Activated T-helper 2 cell treated with anti-CD3 and anti-CD28 coated beads, Interferon-gamma antibody, Interleukin-2, Interleukin-4, amounts not matched to agents 10 μg/mL and 5 μg/mL and 100 μg/mL, durations not matched to agents 14 hours and 24 hours and 36 hours (primary cell): ENCODE measurements at regions not wholly inside any gene's neighbourhood (a gene's known extent, or its start where the extent isn't known, plus 50 kb on each side); places are given as distances from the start of the nearest gene placed in this dataset.
A peak's percentile ranks its signal among the peaks of the same experiment; 100 is the strongest.

Experiments used
- DNase-seq: peaks from one replicate; pipeline ENCODE4 v3.0.0; 2021; ENCODE audit warnings: low spot score
- H3K27ac Mint-ChIP-seq: one replicate; pipeline ENCODE4 v1.8.0; 2021; ENCODE audit warnings: mixed read lengths
- H3K27me3 Mint-ChIP-seq: one replicate; pipeline ENCODE4 v1.8.0; 2021; ENCODE audit warnings: low read depth, mixed read lengths
- H3K36me3 Mint-ChIP-seq: one replicate; pipeline ENCODE4 v1.8.0; 2021; ENCODE audit warnings: low read depth, mixed read lengths
- H3K4me1 Mint-ChIP-seq: one replicate; pipeline ENCODE4 v1.8.0; 2021; ENCODE audit warnings: low read depth, mixed read lengths
- H3K4me3 Mint-ChIP-seq: one replicate; pipeline ENCODE4 v1.8.0; 2021; ENCODE audit warnings: low read depth, mild to moderate bottlenecking, moderate library complexity, mixed read lengths
- H3K9me3 Mint-ChIP-seq: one replicate; pipeline ENCODE4 v1.8.0; 2021; ENCODE audit warnings: mixed read lengths
- intact Hi-C: fragments of 100-400 bp; cut with micrococcal nuclease; formaldehyde crosslinking; loops from one replicate; pipeline ENCODE4 v1.15.1; 2023

GRCh38 chr13:42454749-42455148 lies 119.2 kb upstream of the TNFSF11 start:
- Mint-ChIP-seq H3K4me3 (no peak overlapping the region), H3K36me3 (peaks cover 79% of the 10 kb centered on the region), H3K27me3 (no peaks in the 10 kb centered on the region), H3K9me3 (peaks cover 27% of the 10 kb centered on the region), H3K27ac (no peak overlapping the region), H3K4me1 (peaks cover 7% of the 10 kb centered on the region)
- intact Hi-C loops = no loop called here
- DNase-seq = no peak

- Mint-ChIP-seq H3K4me1 (peaks cover 6% of the 10 kb centered on the region), H3K9me3 (peaks cover 39% of the 10 kb centered on the region), H3K27me3 (no peaks in the 10 kb centered on the region), H3K27ac (no peak overlapping the region), H3K4me3 (no peak overlapping the region), H3K36me3 (peaks cover 84% of the 10 kb centered on the region)
- no peak for DNase-seq
- intact Hi-C loops = no loop called here
These were observed 115.8 kb upstream of the TNFSF11 start for GRCh38 chr13:42458193-42458592.

GRCh38 chr13:42466123-42466522 lies 107.8 kb upstream of the TNFSF11 start:
- no peak for DNase-seq
- Mint-ChIP-seq H3K27ac (no peak overlapping the region), H3K27me3 (no peaks in the 10 kb centered on the region), H3K36me3 (peaks cover 69% of the 10 kb centered on the region), H3K4me1 (peaks cover 17% of the 10 kb centered on the region), H3K4me3 (no peak overlapping the region), H3K9me3 (peaks cover 58% of the 10 kb centered on the region)
- intact Hi-C loops = no loop called here

DNA sequence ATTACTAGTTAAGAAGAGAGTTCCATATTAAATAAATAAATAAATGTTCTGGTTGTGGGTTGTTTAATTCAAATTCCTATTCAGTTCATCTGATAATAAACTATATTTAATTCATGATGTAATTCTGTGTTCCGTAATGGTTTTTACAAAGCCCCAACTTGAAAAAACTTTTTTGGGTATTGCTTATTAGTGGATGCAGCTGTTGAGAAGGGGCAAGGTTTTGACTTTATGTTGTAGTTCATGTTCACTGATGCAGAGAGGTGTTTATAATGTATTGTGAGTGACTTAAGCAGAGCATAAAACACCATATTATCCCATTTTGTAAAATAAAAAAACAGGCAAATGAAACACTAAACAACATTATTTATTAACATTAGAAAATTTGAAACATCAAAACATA lies 107.3 kb upstream of the TNFSF11 start:
- Mint-ChIP-seq H3K27ac (no peak overlapping the region), H3K4me3 (no peak overlapping the region), H3K27me3 (no peaks in the 10 kb centered on the region), H3K36me3 (peaks cover 66% of the 10 kb centered on the region), H3K9me3 (peaks cover 53% of the 10 kb centered on the region), H3K4me1 (peaks cover 17% of the 10 kb centered on the region)
- intact Hi-C loops = no loop called here
- no peak for DNase-seq

- peaks cover 35% of the 10 kb centered on the region for H3K4me1 Mint-ChIP-seq
- no peak overlapping the region for H3K4me3 Mint-ChIP-seq
- no peaks in the 10 kb centered on the region for H3K27me3 Mint-ChIP-seq
- H3K36me3 Mint-ChIP-seq = peaks cover 69% of the 10 kb centered on the region
- intact Hi-C loops = loop anchor here (2.0 kb wide), 1 partner anchor 18 kb away; no protein-coding TSS in a partner anchor
- H3K9me3 Mint-ChIP-seq = peaks cover 14% of the 10 kb centered on the region
- H3K27ac Mint-ChIP-seq = peak overlapping the region; percentile 80
- no peak for DNase-seq
These were observed 99.0 kb upstream of the TNFSF11 start for GRCh38 chr13:42474954-42475353.

DNA sequence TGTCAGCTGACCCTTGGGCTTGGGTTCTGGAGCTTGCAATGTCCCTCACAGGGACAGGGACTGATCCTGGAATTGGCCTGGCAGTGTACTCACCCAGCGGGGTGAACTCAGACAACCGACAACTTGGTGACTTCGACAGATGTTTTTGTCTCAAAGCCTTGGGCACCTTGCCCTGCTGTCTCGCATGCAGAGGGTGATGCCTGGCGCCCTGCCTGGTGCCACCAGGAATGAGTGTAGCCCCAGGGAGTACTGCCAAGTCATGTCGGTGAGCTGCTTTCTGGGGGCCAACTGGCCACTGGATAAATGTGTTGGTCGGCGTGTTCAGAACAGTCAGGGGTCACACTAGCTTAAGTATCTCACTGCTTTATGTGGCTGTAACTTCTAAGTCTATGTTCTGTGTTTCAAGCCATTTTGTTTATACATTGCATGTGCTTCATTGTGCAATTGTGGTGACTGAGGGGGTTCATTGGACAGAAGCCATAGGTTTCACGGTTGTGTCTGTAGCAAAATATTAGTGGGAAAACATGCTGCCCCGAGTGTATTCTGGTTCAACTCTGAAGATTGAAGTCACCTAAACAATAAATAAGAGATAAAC lies 96.3 kb upstream of the TNFSF11 start:
- peaks cover 11% of the 10 kb centered on the region for H3K9me3 Mint-ChIP-seq
- no peaks in the 10 kb centered on the region for H3K27me3 Mint-ChIP-seq
- H3K4me3 Mint-ChIP-seq = no peak overlapping the region
- intact Hi-C loops = no loop called here
- peaks cover 38% of the 10 kb centered on the region for H3K4me1 Mint-ChIP-seq
- H3K27ac Mint-ChIP-seq = no peak overlapping the region
- peaks cover 68% of the 10 kb centered on the region for H3K36me3 Mint-ChIP-seq
- DNase-seq = no peak

GRCh38 chr13:42478531-42479156 lies 95.3 kb upstream of the TNFSF11 start:
- Mint-ChIP-seq H3K27me3 (no peaks in the 10 kb centered on the region), H3K9me3 (peaks cover 11% of the 10 kb centered on the region), H3K4me1 (peaks cover 38% of the 10 kb centered on the region), H3K36me3 (peaks cover 69% of the 10 kb centered on the region), H3K4me3 (no peak overlapping the region), H3K27ac (peak overlapping the region; percentile 19)
- intact Hi-C loops = no loop called here
- DNase-seq = no peak

- Mint-ChIP-seq H3K36me3 (peaks cover 70% of the 10 kb centered on the region), H3K27ac (no peak overlapping the region), H3K27me3 (no peaks in the 10 kb centered on the region), H3K9me3 (peaks cover 7% of the 10 kb centered on the region), H3K4me3 (no peak overlapping the region), H3K4me1 (peaks cover 30% of the 10 kb centered on the region)
- intact Hi-C loops = no loop called here
- DNase-seq = no peak
These were observed 89.6 kb upstream of the TNFSF11 start for GRCh38 chr13:42484386-42484785.

DNA sequence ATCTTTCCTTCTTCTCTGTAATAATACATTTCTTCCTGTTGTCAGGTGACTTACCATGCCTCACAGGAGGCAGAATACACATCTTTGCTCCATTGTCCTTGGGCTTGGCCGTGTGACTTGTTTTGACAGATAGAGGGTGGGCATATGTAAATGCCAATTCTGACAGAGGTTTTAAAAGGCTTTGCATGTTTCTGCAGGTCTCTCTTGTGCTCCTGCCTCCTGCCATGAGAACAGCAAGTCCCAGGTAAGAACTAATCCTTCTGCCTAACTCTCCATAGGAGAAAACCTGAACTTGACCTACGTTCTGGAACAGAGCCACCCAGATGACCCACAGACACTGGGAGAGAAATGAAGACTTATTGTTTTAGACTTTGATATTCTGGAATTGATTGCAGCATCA lies 88.7 kb upstream of the TNFSF11 start:
- Mint-ChIP-seq H3K9me3 (peaks cover 7% of the 10 kb centered on the region), H3K4me1 (peaks cover 25% of the 10 kb centered on the region), H3K27ac (no peak overlapping the region), H3K4me3 (no peak overlapping the region), H3K36me3 (peaks cover 61% of the 10 kb centered on the region), H3K27me3 (no peaks in the 10 kb centered on the region)
- no peak for DNase-seq
- intact Hi-C loops = no loop called here

DNA sequence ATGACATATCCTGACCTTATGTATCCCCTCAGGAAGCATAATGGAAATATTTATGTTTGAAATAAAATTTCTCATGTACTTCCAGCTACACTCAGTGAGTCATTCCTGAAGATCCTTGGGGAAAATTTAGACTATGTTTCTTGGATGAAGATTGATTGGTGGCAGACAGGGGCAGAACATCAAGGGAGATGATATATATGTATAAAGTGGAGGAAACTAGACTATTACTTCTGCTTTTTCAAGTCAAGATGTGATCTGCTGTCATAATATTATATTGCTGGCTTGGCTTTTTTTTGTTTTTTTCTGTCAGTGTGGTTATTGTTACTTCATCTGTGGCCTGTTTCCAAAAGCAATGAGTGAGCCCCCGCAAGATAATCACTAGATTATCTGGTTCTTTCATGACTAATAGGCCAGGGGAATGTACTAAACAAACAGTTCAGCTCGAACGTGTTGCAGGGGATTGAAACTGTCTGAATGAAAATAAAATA lies 87.2 kb upstream of the TNFSF11 start:
- Mint-ChIP-seq H3K27me3 (no peaks in the 10 kb centered on the region), H3K36me3 (peaks cover 64% of the 10 kb centered on the region), H3K9me3 (peaks cover 7% of the 10 kb centered on the region), H3K4me1 (peaks cover 32% of the 10 kb centered on the region), H3K27ac (peak overlapping the region; percentile 44), H3K4me3 (no peak overlapping the region)
- intact Hi-C loops = no loop called here
- no peak for DNase-seq

GRCh38 chr13:42487221-42487620 lies 86.7 kb upstream of the TNFSF11 start:
- no peak for DNase-seq
- Mint-ChIP-seq H3K9me3 (peaks cover 6% of the 10 kb centered on the region), H3K36me3 (peaks cover 64% of the 10 kb centered on the region), H3K27me3 (no peaks in the 10 kb centered on the region), H3K4me1 (peaks cover 33% of the 10 kb centered on the region), H3K27ac (no peak overlapping the region), H3K4me3 (no peak overlapping the region)
- intact Hi-C loops = no loop called here

GRCh38 chr13:42490676-42491075 lies 83.3 kb upstream of the TNFSF11 start:
- Mint-ChIP-seq H3K4me1 (peaks cover 48% of the 10 kb centered on the region), H3K27ac (no peak overlapping the region), H3K27me3 (no peaks in the 10 kb centered on the region), H3K36me3 (peaks cover 35% of the 10 kb centered on the region), H3K4me3 (no peak overlapping the region), H3K9me3 (no peaks in the 10 kb centered on the region)
- intact Hi-C loops = loop anchor here (10.0 kb wide), 2 partner anchors 564 to 1036 kb away; partner anchors contain the start of gene RGCC
- no peak for DNase-seq

DNA sequence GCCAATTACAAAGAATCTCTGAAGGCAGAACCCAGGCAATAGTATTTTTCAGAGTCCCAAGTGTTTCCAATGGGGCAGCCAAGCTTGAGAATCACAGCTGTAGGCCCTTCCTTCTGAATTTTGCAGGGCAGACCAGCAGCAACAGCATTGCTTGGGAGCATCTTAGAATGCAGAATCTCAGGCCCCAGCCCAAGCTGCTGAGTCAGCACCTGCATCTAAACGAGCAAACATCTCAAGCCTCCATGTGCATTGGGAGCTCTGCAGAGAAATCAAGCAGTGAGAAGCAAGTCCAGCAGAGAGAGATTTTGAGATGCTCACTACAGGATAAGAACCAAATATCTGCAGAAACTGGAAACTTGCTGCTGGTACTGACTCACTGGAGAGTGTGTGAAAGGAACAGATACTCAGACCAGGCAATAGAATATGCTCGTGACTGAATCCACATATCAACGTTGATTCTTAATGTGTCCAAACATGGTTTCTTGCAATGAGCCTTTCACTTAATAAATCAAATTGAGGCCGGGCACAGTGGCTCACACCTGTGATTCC lies 81.5 kb upstream of the TNFSF11 start:
- H3K27me3 Mint-ChIP-seq = no peaks in the 10 kb centered on the region
- H3K27ac Mint-ChIP-seq = peak overlapping the region; percentile 47
- peaks cover 54% of the 10 kb centered on the region for H3K4me1 Mint-ChIP-seq
- intact Hi-C loops = loop anchor here (2.0 to 10.0 kb wide), 3 partner anchors 18 to 1038 kb away; partner anchors contain the start of gene RGCC
- DNase-seq = no peak
- peaks cover 27% of the 10 kb centered on the region for H3K36me3 Mint-ChIP-seq
- peaks cover 4% of the 10 kb centered on the region for H3K9me3 Mint-ChIP-seq
- no peak overlapping the region for H3K4me3 Mint-ChIP-seq
